HG03521 (cell line): ENCODE measurements at regions not wholly inside any gene's neighbourhood (a gene's known extent, or its start where the extent isn't known, plus 50 kb on each side); places are given as distances from the start of the nearest gene placed in this dataset.
"Not testable (repeated sequence)": the region's sequence is repeated elsewhere in the genome, so short reads cannot be mapped to it uniquely, and the experiment has no call there.

Experiments
- ATAC-seq: cut with Tn5 transposase; IDR thresholded peaks from one replicate; pipeline ENCODE4 v1.9.1; 2021; ENCODE audit warnings: mild to moderate bottlenecking, moderate library complexity; ENCODE audit not compliant: unreplicated experiment

DNA sequence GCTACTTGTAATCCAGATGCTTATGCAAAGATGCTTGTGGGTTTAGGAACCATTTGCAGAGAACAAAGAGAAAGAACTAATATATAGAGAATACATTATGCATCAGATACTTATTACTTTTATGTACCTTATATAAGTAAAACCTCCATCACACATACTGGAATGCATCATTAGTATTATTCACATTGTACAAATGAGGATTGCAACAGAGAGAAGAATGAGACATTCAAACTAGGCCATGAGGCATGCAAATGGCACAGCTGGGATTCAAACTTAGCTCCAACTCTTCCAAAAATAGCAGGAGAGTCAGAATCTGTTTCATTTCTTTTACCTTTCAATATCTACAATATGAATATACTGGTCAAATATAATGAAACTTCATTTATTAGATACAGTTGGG is 1001.4 kb upstream of the ADAMTS5 start:
- not testable (repeated sequence) for ATAC-seq

DNA sequence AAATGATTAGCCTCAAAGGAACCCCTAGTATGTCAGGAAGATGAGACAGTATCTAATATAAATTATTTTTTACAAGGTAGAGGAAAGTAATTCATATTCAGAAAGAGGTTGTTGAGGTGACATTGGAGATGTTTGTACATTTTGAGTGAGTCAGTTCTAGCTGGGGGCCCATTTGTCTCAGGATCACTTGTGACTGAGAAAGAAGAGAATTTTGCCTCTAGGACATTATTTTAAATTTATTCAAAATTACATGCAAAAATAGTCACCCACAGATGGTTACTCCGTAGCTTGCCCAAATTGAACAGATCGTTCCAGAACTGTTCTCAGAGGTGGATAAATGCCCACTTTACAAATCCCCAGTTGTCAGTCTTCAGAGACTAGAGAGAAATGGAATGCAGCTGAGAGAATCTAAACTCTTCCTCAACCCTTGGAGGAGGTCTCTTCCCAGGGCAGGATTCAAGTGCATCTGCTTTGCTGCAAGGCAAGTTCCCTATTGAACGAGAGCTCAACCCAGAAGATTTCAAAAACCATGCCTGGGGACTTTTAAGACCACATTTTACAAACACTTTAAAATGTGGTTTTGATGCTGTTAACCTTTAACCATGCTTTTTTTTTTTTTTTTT is 987.8 kb upstream of the ADAMTS5 start:
- no peak for ATAC-seq

DNA sequence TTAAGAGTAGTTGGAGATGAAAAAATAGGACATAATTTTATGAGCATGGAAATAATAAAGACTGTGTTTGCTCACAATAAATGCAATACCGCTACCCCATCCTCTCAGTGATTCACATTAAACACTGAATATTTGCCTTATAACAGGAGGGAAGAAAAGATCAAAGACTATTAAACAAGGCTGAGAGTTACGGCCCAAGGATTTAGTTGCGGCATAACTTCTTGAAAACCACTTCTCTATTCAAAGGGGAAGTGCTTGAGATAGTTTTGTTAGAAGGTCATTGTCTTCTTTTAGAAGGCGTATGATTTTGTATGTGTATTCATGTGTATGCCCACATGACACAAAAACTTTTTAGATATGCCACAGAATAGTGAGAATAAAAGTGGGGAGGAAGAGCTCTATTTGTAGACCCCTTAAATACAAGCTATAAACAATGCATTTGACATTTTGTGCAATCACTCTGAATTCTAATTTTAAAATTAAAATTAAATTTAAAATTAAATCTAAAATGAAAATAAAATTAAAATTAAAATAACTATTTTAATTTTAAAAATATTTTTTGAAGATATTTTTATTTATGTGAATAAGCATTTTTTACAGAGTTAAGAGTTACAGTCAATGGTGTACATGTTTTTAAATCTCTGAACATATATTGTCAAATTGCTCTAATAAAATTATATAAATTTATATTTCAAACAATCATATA is 986.6 kb upstream of the ADAMTS5 start:
- no peak for ATAC-seq

DNA sequence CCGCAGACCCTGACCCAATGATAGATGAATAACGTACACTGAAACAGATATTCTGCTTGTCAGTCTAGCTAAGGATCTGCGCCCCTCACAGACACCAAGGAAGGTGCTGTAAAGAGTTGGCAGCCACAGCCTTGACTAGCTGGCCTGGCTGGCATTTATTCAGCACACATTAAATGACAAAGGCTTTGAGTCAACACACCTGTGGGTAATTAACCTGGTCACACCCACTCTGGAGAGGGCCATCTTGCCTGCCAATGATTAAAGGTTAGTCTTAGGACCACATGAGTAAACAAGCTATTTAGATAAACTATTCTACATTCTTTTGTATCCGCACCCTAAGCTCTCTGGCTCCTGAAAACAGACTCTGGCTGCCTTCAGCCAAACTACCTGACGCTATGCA is 982.2 kb upstream of the ADAMTS5 start:
- ATAC-seq, result not testable (repeated sequence)

DNA sequence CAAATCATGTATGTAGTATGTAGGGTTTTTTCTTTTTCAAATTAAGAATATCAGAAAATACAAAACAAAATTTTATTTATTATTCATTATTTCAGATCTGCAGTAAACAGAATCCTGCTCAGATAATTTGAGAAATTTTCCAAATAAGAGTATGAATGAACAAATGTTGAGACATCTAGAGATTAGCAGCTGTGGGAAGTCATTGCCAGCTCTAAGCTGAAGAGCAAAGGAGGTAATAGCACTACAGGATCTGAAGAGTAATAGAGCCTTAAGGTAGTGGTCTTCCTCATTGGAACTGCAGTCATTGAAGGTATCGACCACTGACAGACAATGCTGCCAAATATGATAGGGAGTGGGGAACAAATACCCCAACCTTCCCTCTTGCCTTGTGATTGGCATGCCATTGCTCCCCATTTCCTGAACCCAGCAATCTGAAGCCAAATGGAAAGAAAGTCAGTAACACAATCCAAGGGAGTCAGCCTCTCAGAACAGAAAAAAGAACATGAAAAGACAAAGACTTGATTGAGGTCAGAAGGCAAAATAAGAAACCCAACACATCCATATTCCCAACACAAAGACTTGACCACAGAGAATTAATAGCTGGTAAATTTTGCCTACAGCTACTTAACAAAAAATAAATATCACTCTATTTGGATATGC is 963.4 kb upstream of the ADAMTS5 start:
- not testable (repeated sequence) for ATAC-seq

DNA sequence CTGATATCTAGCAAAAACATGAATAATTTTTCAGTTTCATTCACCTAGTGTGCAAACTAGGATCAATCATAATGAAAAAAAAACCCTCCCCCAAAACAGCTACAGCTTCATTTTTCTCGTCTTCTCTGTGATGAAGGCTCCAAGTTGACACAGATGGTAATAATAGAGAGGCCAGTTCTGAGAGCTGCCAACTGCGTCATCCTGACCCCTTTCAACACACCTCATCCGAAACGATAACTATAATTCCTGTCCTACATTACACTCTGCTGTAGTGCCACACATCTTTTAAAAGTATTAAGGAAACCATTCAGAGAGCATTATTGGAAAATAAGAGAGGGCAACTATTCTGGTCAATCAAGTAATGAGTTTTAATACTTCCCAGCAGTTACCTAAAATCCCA is 962.3 kb upstream of the ADAMTS5 start:
- not testable (repeated sequence) for ATAC-seq

DNA sequence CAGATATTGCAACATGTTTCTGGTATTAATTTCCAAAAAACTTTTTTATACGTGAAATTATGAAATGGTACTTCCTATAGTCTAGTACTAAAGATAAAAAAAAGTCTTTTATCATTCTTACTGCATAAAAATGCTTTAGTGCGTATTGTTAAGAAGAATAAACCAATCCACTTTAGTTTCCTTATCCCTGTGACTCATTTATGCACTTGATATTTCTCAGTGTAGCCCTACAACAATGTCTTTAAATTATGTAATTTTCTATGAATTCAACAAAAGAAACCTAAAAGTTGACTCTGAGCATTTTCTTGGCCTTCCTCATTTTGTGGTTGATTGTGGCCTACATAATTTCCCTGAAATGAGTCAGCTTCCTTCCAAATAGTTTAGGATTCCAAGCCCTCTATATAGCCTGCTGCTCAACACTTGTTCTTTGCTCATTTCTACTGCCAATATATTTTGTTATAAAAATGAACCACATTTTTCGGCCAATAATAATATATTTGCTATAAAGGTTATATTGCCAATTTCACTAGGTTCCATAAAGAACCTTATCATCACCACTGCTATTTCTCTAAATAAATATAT is 961.7 kb upstream of the ADAMTS5 start:
- ATAC-seq, result not testable (repeated sequence)

DNA sequence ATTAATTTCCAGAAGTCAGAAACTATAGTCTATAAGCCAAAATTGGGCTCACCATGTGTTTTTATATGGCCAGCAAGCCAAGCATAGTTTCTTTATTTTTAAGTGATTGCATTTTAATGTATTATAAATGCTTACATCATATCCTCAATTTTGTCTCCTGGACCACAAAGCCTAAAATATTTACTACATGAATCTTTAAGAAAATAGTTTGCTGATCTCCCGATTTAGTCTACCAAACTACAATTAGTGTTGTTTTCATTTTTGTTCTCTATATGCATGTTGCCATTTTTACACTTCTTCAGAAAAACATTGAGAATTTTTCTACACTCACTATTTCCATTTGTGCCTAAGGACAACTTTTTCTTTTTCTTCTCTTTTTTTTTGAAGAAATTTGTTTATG is 954.5 kb upstream of the ADAMTS5 start:
- not testable (repeated sequence) for ATAC-seq

DNA sequence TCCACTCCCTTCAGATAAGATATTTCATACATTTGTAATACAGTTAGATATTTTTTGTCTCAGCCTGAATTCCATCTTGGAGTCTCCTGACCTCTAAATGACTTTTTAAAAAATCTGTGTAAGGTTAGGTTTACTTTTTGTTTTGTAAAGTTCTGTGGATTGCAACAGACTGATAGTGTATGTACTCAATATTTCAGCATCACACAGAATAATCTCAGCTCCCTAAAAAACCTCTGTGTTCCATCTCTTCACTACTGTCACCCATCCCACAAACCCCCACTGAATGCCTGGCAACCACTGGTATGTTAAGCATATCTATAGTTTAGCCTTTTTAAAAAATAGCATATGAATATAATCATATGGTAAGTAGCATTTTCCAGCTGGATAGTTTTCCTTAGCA is 951.1 kb upstream of the ADAMTS5 start:
- ATAC-seq, result not testable (repeated sequence)

DNA sequence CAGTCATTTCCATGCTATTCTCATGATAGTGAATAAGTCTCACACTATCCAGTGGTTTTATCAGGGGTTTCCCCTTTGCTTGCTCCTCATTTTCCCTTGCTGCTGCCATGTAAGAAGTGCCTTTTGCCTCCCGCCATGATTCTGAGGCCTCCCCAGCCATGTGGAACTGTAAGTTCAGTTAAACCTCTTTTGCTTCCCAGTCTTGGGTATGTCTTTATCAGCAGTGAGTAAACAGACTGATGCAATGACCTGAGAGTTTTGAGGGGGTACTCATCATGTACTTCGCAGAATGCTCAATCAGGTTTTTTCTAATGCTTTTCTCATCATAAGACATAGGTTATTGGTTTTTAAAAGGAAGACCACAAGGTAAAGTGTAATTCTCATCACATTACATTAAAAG is 949.4 kb upstream of the ADAMTS5 start:
- not testable (repeated sequence) for ATAC-seq

DNA sequence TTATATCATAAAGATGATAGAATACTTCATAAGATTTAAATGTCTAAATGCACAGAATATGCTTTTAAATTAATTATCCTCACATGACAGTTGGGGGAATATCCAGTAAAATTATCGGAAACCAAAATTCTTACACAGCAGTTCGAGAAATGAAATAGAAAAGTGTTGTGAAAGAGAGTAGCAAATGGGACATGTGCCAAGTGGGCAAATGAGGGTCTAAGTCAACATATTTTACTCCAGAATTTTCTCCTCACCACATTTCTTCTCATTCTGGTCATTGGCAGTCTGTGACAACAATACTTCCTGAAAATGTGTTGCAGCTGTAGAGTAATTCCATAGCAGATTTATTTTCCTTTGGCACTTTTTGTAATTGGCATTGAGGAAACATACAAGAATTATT is 945.2 kb upstream of the ADAMTS5 start:
- ATAC-seq, result not testable (repeated sequence)

DNA sequence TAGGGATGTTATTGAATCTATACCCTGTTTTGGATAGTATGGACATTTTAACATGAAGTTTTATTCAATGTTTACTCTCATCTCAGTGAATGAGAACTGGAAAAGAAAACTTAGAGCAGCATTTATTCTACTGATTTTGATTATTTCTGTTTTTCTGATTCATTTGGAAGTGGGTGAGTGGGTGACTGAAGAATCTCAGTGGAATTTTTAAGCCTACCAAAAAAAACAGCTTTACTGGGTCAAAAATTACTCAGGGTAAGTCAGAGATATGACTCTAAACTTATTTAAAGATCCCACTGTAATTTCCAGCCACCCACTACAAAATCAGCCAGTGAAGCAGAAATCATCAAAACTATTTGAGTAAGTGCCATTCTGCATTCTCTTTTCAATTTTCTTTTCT is 942.6 kb upstream of the ADAMTS5 start:
- not testable (repeated sequence) for ATAC-seq

DNA sequence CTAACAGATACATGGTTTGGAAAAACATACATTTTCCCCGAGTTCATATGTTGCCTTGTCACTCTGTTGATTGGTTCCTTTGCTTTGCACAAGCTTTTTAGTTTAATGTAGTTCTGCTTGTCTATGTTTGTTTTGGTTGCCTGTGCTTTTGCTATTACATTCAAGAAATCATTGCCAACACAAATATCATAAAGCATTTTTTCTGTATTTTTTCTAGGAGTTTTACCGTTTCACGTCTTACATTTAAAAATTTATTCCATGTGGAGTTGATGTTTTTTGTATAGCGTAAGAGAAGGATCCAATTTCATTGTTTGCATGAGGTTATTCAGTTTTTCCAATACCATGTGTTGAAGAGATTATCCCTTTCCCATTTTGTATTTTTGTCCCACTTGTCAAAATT is 941.9 kb upstream of the ADAMTS5 start:
- not testable (repeated sequence) for ATAC-seq

DNA sequence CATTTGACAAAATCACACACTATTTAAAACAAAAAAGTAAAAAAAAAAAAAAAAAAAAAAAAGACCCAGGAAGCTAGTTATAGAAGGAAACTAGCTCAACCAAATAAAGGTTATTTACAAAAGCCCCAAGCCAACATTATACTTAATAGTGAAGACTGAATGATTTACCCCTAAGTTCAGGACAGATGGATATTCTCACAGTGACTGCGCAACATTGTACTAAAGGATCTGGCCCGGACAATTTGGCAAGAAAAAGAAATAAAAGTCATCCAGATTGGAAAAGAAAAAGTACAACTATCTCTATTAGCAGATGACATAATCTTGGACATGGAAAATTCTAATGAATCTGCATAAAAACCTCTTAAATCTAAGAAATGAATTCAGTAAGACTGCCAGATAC is 936.0 kb upstream of the ADAMTS5 start:
- ATAC-seq, result not testable (repeated sequence)

DNA sequence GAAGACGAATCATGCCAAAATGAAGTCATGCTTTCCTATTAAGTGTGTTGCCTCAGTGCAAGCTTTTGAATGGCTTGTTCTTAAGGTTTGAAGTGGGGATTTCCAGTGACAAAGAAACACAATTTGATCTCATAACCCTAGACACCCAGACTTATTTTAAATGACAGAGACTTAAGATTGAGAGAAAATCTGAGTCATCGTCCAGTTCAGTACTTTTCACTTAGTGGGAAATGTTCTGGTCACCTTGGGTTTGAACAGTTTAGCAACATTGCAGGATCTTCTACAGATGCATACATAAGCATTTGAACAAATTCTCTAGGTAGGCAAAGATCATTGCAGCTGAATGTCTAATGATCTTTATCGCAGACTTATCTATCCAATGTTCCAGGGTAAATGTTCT is 926.7 kb upstream of the ADAMTS5 start:
- not testable (repeated sequence) for ATAC-seq

DNA sequence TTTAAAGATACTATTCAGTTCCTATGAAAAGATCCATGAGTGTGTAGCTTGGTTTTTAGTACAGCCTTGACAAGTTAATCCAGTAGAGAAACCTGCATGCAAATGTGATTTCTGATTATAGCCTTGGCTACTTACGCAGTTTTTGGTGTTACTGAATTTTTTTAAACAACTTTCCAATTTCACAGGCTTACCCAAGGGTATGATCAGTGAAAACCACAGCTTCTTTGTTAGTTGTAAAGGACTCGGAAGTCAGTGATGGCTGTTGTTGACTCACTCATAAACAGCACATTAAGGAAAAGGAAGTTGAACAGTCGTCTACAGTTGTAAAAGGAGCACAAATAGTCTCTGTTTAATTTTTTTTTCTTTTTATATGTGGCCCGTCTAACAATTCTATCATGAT is 924.6 kb upstream of the ADAMTS5 start:
- ATAC-seq, result not testable (repeated sequence)

DNA sequence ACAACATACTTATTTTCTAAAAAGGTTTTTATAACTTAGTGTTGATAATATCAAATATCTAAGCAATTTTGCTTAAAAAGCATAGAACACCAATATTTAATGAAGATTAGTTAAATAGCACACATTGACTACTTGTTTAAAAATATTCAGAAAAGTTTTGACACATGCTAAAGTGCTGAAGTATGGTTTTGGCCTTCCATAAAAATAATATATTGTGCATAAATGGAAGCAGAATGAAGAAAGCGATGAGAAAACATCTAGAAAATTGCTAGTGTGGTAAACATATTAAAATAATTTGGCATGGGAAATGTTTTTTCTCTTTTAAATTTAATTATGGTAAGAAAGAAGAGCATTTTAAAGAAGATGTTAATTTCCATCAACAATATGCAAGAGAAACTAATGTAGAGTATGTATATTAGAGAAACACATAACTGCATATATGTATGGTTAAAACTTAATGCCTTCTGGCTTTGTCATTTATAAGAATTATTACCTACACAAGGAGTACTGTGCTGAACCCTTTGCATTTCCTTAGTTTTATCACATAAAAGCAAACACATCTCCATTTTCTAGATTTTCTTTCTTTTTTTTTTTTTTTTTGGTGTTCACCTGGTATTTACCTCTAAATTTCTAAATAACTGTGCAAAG is 921.0 kb upstream of the ADAMTS5 start:
- not testable (repeated sequence) for ATAC-seq

DNA sequence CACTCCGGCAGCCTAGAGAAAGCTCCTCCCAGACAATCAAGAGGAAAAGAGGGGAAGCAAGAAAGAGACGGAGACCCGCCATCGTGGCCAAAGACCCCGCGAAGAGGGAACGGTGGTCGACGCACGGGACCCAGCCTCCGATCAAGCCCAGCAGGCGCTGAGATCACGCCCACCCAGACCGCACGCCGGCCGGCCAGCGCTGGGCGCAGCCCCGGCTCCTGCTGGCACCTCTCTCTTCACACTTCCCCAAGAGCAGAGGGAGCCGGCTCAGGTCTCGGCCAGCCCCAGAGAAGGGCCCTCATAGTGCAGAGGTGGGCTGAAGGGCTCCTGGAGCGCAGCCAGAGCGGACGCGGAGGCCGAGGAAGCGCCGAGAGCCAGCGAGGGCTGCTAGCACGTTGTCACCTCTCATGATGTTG is 918.4 kb upstream of the ADAMTS5 start:
- ATAC-seq, result no peak

DNA sequence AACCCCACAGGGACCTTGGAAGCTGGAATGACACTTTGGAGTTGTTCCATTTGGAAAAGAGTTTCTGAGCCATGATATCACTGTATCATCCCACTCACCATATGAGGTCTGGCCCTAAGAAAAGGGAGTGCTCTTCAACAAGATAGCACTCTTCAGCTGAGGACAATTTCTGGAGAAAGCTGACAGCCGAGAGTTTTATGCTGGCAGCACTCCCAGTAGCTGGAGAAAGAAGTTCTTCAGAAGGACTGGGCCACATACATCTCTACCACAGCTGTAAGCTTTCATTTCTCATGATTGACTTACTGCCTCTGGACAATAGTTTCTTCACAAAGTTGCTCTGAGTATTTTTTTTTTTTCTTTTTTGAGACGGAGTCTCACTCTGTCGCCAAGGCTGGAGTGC is 914.4 kb upstream of the ADAMTS5 start:
- not testable (repeated sequence) for ATAC-seq

DNA sequence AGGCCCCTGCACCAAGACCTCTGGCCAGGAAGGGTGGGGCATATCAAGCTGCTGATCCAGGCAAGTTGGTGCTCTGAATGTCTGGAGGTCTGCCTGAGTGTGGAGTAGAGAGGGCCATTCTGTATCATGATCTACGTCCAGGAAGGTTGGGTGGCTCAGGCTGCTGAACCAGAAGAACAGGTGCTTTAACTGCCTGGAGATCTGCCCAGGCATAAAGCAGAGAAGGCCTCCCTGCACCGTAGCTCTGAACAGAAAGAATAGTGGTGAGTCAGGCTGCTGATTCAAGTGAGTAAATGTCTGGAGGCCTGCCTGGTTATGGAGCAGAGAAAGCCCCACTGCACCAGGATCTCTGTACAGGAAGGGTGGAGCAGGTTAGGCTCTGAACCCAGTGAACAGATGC is 905.5 kb upstream of the ADAMTS5 start:
- ATAC-seq, result not testable (repeated sequence)

DNA sequence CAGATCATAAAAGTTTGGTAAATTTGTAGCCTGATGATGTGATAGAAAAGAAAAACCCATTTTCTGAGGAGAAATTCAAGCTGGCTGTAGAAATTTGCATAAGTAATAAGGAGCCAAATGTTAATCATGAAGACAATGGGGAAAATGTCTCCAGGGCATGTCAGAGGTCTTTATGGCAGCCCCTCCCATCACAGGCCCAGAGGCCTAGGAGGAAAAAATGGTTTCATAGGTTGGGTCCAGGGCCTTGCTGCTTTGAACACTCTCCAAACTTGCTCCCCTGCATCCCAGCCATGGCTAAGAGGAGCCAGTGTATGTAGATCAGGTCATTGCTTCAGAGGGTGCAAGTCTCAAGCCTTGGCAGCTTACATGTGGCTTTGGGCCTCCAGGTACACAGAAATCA is 903.9 kb upstream of the ADAMTS5 start:
- ATAC-seq, result not testable (repeated sequence)
